M059J (cell line): ENCODE measurements at regions not wholly inside any gene's neighbourhood (a gene's known extent, or its start where the extent isn't known, plus 50 kb on each side); places are given as distances from the start of the nearest gene placed in this dataset.

Experiments used
- DNase-seq: peaks from one replicate; pipeline ENCODE4 v3.0.0-alpha.2; 2012; ENCODE audit warnings: low read depth

DNA sequence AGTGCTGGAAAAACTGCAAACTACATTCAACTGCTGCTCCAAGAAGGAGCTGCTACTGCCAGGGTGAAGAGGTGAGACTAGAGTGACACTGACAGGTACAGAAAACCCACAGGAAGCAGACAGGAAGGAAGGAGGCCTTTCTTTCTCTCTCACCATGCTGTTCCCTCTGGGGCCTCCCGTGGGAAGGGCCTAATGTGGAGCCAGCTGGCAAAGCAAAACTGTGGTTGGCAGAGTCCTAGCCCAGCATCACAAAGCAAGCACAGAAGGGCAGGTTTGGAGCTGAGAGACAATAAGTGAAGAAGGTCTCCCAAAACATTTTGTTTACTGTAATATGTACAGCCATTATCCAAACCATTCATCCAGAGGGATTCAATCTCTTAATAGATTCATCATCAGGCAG lies 122.5 kb upstream of the MAX start:
- DNase-seq, result peak; percentile 53

DNA sequence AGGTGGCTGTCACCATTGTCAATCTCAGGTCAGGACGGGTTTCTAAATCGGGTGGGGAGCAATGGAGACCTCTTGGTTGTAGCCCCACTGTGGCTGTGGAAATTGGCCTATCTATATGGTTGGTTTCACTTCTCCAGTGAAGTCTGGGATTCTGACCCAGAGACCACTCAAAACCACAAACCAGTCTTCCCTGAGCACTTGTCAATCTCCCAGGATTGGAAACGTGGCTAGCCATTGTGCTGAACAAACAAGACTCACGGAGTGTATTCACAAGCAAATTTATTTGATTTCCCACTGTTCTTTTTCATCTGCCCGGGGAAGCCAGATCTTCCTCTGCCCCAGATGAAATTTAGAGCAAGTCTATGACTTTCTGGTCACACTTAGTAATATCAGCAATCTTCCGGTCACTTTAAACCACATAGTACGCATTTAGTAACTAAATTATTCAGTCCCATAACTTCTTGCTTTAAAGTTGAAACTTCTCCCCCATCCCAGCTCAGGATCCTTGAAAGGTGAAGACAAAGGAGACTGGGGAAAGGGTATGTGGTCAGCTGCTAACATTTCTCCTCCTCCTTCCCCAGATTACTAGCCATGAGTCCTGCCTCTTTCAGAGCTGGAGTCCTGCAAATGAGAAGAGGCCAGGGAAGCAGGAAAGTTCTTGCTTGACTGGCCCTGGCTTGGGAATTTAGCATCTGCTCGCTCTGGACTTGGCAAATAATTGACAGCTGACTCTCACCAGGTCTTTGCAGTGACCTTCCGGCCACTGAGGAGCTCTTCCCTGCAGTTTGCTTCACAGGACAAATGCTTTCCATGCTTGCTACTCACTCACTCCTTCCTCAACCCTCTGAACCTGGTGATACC lies 123.2 kb upstream of the MAX start:
- no peak for DNase-seq

DNA sequence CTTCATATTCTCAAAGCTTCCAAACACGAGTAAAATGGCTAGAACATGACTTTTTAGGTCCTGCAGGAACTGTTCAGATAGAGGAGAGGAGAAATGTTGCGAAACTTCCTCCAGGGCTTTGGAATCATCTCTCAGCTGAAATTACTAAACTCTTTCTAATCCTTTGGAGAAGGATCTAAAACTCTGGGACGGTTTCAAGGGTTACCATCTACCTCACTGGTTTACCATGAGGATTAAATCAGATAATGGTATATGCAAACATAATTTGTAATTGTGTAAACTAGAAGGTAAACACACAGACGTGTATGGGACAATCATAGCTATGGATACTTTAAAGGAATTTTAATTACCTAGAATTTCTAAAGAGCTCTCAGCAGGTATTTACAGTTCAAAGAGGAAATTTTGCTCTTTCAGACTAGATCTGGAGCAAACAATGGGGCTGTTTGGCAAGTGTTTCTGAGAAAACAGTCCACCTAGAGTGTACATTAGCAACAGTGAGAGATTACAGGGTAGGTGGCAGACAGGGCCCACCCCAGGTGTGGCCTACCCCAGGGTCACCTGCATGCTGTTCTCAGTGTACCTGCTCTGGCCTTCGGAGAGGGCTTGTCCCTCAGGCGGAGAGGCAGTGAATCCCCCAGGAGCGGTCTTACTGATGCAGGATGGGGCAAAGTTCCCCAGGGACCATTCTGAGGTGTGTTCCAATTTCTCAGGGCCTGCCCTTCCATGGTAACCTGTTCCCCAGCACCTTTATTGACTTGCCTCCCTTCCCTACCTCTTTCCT lies 124.7 kb upstream of the MAX start:
- peak; percentile 37 for DNase-seq

GRCh38 chr14:65228436-65228835 lies 126.1 kb upstream of the MAX start:
- peak; percentile 68 for DNase-seq

GRCh38 chr14:65228956-65229747 lies 126.8 kb upstream of the MAX start:
- no peak for DNase-seq

- DNase-seq, result peak; percentile 72
Observed at GRCh38 chr14:65229748-65230728, 127.7 kb upstream of the MAX start.

DNA sequence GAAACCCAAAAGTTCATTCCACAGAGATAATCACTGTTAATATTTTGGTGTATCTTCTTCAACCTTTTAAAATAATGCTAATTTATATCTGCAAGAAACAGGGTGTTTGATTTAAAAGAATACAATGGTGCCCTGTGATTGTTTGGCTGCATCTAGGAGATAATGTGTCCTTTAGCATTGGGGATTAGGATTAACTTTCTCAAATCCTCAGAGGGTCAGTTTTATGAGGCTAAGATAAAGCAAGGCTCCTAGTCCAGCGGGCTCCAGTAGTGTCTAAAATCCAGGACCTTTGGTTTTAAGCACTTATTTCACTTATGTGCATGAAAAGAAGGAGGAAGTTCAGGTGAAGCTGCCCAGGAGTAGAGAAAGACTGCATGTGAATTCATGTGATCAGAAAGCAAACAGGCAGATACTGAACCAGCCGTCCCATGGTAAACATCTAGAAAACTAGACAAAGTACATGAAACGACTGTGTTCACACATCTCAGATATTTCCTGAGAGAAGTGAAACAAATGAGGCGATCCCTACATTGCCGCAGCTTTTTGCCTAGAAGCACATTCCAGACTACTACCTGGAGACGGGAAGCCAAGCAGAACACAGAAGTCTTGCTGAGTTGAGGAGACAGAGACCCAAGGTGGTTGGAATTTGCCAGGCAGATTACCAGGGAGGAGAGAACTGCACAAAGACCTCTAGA lies 129.1 kb upstream of the MAX start:
- no peak for DNase-seq

GRCh38 chr14:65234752-65235361 lies 132.5 kb upstream of the MAX start:
- DNase-seq, result no peak

GRCh38 chr14:65237023-65237814 lies 134.9 kb upstream of the MAX start:
- peak; percentile 80 for DNase-seq

GRCh38 chr14:65237941-65238340 lies 135.6 kb upstream of the MAX start:
- peak; percentile 76 for DNase-seq

DNA sequence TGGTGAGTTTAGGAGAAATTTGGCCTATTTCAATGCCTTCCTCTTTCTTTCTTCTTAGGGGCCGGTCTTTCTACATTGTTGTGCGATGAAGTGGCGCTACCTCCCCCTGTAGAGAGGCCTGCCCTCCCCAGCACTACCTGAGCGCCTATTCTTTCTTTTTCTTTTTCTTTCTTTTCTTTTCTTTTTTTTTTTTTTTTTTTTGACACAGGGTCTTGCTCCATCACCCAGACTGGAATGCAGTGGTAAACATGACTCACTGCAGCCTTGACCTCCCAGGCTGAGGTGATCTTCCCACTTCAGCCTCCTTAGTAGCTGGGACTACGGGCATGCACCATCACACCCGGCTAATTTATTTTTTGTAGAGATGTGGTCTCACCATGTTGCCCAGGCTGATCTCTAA lies 136.1 kb upstream of the MAX start:
- peak; percentile 93 for DNase-seq

GRCh38 chr14:65239143-65239937 lies 137.0 kb upstream of the MAX start:
- DNase-seq, result peak; percentile 89

DNA sequence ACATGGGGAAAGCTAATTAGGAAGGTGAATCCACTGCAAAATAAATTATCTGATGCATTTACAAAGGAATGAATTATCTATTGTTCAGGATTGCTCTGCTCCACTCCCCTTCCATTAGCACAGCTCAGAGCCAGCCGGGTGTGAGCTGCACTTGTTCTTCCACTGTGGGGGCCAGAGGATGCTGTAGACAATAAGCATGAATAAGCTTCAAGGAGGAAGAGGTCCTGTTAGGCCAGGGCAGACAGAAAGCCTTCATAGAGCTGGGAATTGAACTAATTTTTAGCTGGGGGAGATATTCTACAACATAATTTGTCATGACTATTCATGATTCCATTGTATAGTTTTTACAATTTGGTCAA lies 137.6 kb upstream of the MAX start:
- DNase-seq, result no peak

GRCh38 chr14:65241125-65241752 lies 138.9 kb upstream of the MAX start:
- no peak for DNase-seq

DNA sequence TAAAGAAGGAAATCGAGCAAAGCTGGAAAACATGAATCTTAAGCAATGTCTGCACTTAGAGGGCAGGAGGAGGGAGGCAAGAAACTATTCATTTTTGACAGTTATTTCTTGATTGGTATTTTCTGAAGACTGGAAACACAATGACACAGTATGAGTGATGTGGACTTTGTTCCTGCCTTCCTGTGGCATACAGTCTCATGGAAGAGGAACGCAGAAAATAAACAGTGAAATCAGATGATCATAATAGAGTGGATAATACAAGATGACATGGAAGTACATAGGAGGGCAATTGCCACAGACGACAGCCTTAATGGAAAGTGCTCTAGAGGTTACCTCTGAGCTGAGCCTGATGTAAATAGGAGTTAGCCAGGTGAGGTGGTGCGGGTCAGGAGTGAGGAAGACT lies 140.4 kb upstream of the MAX start:
- DNase-seq, result no peak

- peak; percentile 61 for DNase-seq
Observed at GRCh38 chr14:65243766-65244442, 141.6 kb upstream of the MAX start.

DNA sequence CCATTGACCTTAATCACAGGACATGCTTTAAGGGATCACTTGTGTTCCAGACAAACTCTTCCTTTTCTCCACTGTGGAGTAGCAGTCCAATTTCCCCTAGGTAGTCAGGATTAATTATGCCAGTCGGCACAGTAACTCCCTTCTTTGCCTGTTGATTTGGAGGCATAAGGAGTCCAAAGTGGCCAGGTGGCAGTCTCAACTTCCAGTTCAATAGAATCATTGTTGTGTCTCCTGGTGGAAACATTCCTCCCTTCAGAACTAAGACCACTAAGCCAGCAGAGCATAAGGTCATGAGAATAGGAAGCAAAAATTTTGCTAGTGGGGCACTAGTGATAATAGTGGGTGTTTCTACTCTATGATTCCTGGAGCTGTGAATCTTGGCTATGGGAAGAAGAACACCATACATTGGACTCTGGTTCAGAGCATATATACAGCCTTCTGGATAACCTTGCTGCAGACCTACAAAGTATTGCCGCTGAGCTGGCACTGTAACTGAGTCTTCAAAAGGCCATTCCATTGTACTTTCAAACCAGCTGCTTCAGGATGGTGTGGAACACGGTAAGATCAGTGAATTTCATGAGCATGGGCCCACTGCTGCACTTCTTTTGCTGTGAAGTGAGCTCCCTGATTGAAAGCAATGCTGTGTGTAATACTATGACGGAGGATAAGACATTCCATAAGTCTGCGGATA lies 147.3 kb upstream of the MAX start:
- DNase-seq, result no peak
